ENCODE measurements at regions not wholly inside any gene's neighbourhood (a gene's known extent, or its start where the extent isn't known, plus 50 kb on each side); places are given as distances from the start of the nearest gene placed in this dataset.

- no peak for DNase-seq
Observed at GRCh38 chr5:57862471-57862911, 379.9 kb upstream of the ACTBL2 start.

GRCh38 chr5:57859626-57860025, 377.0 kb upstream of the ACTBL2 start:
- no peak for DNase-seq

GRCh38 chr5:57858905-57859304, 376.3 kb upstream of the ACTBL2 start:
- DNase-seq, result no peak

- no peak for DNase-seq
Observed at GRCh38 chr5:57857696-57858095, 375.1 kb upstream of the ACTBL2 start.

GRCh38 chr5:57855831-57856230, 373.2 kb upstream of the ACTBL2 start:
- DNase-seq, result no peak

GRCh38 chr5:57853929-57854697, 371.5 kb upstream of the ACTBL2 start:
- no peak for DNase-seq

GRCh38 chr5:57850109-57850508, 367.5 kb upstream of the ACTBL2 start:
- DNase-seq, result no peak

- DNase-seq, result no peak
Observed at GRCh38 chr5:57845025-57845424, 362.4 kb upstream of the ACTBL2 start.

GRCh38 chr5:57844410-57844809, 361.8 kb upstream of the ACTBL2 start:
- no peak for DNase-seq

GRCh38 chr5:57843059-57843367, 360.4 kb upstream of the ACTBL2 start:
- DNase-seq, result no peak

- no peak for DNase-seq
Observed at GRCh38 chr5:57842364-57843058, 359.9 kb upstream of the ACTBL2 start.

- no peak for DNase-seq
Observed at GRCh38 chr5:57841676-57842363, 359.2 kb upstream of the ACTBL2 start.

- DNase-seq, result no peak
Observed at GRCh38 chr5:57839437-57840079, 356.9 kb upstream of the ACTBL2 start.

GRCh38 chr5:57839025-57839424, 356.4 kb upstream of the ACTBL2 start:
- DNase-seq, result no peak

- DNase-seq, result no peak
Observed at GRCh38 chr5:57836921-57837320, 354.3 kb upstream of the ACTBL2 start.

- DNase-seq, result no peak
Observed at GRCh38 chr5:57836331-57836730, 353.7 kb upstream of the ACTBL2 start.

GRCh38 chr5:57834829-57835608, 352.4 kb upstream of the ACTBL2 start:
- no peak for DNase-seq

- no peak for DNase-seq
Observed at GRCh38 chr5:57833489-57833888, 350.9 kb upstream of the ACTBL2 start.

GRCh38 chr5:57832875-57833274, 350.3 kb upstream of the ACTBL2 start:
- no peak for DNase-seq

GRCh38 chr5:57831932-57832331, 349.3 kb upstream of the ACTBL2 start:
- DNase-seq, result no peak

- DNase-seq, result no peak
Observed at GRCh38 chr5:57831090-57831489, 348.5 kb upstream of the ACTBL2 start.

- DNase-seq, result no peak
Observed at GRCh38 chr5:57828221-57828620, 345.6 kb upstream of the ACTBL2 start.
